GM19035 (cell line): ENCODE measurements at regions not wholly inside any gene's neighbourhood (a gene's known extent, or its start where the extent isn't known, plus 50 kb on each side); places are given as distances from the start of the nearest gene placed in this dataset.

Source experiments
- ATAC-seq: cut with Tn5 transposase; IDR thresholded peaks from one replicate; pipeline ENCODE4 v1.9.1; 2021; ENCODE audit not compliant: unreplicated experiment

GRCh38 chr1:83527987-83528386 lies 470.9 kb downstream of the TTLL7 start:
- ATAC-seq, result no peak

GRCh38 chr1:83520797-83521196 lies 478.1 kb downstream of the TTLL7 start:
- no peak for ATAC-seq

GRCh38 chr1:83516369-83516768 lies 482.6 kb downstream of the TTLL7 start:
- ATAC-seq, result no peak

GRCh38 chr1:83515578-83516154 lies 483.3 kb downstream of the TTLL7 start:
- ATAC-seq, result no peak

GRCh38 chr1:83512373-83513193 lies 486.3 kb downstream of the TTLL7 start:
- ATAC-seq, result no peak

- no peak for ATAC-seq
Measured at GRCh38 chr1:83511146-83511726, 487.7 kb downstream of the TTLL7 start.

GRCh38 chr1:83509301-83509781 lies 489.6 kb downstream of the TTLL7 start:
- no peak for ATAC-seq

GRCh38 chr1:83508485-83509151 lies 490.3 kb downstream of the TTLL7 start:
- peak; percentile 97 for ATAC-seq

- no peak for ATAC-seq
Measured at GRCh38 chr1:83505148-83505547, 493.8 kb downstream of the TTLL7 start.

- ATAC-seq, result no peak
Measured at GRCh38 chr1:83503153-83503552, 495.8 kb downstream of the TTLL7 start.

- ATAC-seq, result peak; percentile 91
Measured at GRCh38 chr1:83500987-83501591, 497.8 kb downstream of the TTLL7 start.

- no peak for ATAC-seq
Measured at GRCh38 chr1:83500531-83500930, 498.4 kb downstream of the TTLL7 start.

GRCh38 chr1:83499998-83500397 lies 498.9 kb downstream of the TTLL7 start:
- ATAC-seq, result peak; percentile 54

GRCh38 chr1:83497563-83497962 lies 501.4 kb downstream of the TTLL7 start:
- ATAC-seq, result no peak

GRCh38 chr1:83495560-83495959 lies 503.4 kb downstream of the TTLL7 start:
- ATAC-seq, result no peak

GRCh38 chr1:83493633-83494032 lies 505.3 kb downstream of the TTLL7 start:
- no peak for ATAC-seq

- no peak for ATAC-seq
Measured at GRCh38 chr1:83491930-83492329, 507.0 kb downstream of the TTLL7 start.

GRCh38 chr1:83490988-83491387 lies 507.9 kb downstream of the TTLL7 start:
- no peak for ATAC-seq

GRCh38 chr1:83488105-83488504 lies 510.8 kb downstream of the TTLL7 start:
- peak; percentile 85 for ATAC-seq

- peak; percentile 31 for ATAC-seq
Measured at GRCh38 chr1:83487460-83487859, 511.5 kb downstream of the TTLL7 start.
